HG03066 (cell line): ENCODE measurements at regions not wholly inside any gene's neighbourhood (a gene's known extent, or its start where the extent isn't known, plus 50 kb on each side); places are given as distances from the start of the nearest gene placed in this dataset.

Source experiments
- ATAC-seq: cut with Tn5 transposase; IDR thresholded peaks from one replicate; pipeline ENCODE4 v1.9.1; 2021; ENCODE audit warnings: low read depth; ENCODE audit not compliant: unreplicated experiment

- no peak for ATAC-seq
Observed at GRCh38 chr9:73841018-73841417, 656.1 kb upstream of the RORB start.

- no peak for ATAC-seq
Observed at GRCh38 chr9:73844135-73844534, 653.0 kb upstream of the RORB start.

- ATAC-seq, result no peak
Observed at GRCh38 chr9:73845539-73845938, 651.6 kb upstream of the RORB start.

GRCh38 chr9:73845954-73846690 is 651.0 kb upstream of the RORB start:
- no peak for ATAC-seq

- no peak for ATAC-seq
Observed at GRCh38 chr9:73847536-73847935, 649.6 kb upstream of the RORB start.

GRCh38 chr9:73853549-73853948 is 643.6 kb upstream of the RORB start:
- ATAC-seq, result no peak

GRCh38 chr9:73855206-73855605 is 641.9 kb upstream of the RORB start:
- no peak for ATAC-seq

GRCh38 chr9:73863924-73864323 is 633.2 kb upstream of the RORB start:
- ATAC-seq, result no peak

- no peak for ATAC-seq
Observed at GRCh38 chr9:73866451-73866850, 630.7 kb upstream of the RORB start.

GRCh38 chr9:73869264-73869663 is 627.9 kb upstream of the RORB start:
- peak; percentile 100 for ATAC-seq

- ATAC-seq, result no peak
Observed at GRCh38 chr9:73871636-73872035, 625.5 kb upstream of the RORB start.

GRCh38 chr9:73872701-73873100 is 624.4 kb upstream of the RORB start:
- no peak for ATAC-seq

- no peak for ATAC-seq
Observed at GRCh38 chr9:73880101-73880500, 617.0 kb upstream of the RORB start.

- ATAC-seq, result no peak
Observed at GRCh38 chr9:73889023-73889422, 608.1 kb upstream of the RORB start.

- no peak for ATAC-seq
Observed at GRCh38 chr9:73890685-73891277, 606.4 kb upstream of the RORB start.

- ATAC-seq, result no peak
Observed at GRCh38 chr9:73892335-73892734, 604.8 kb upstream of the RORB start.

GRCh38 chr9:73893230-73893629 is 603.9 kb upstream of the RORB start:
- no peak for ATAC-seq

GRCh38 chr9:73896061-73896460 is 601.1 kb upstream of the RORB start:
- no peak for ATAC-seq

- no peak for ATAC-seq
Observed at GRCh38 chr9:73906671-73907070, 590.5 kb upstream of the RORB start.

GRCh38 chr9:73911804-73912203 is 585.3 kb upstream of the RORB start:
- ATAC-seq, result no peak

GRCh38 chr9:73916016-73916673 is 581.0 kb upstream of the RORB start:
- ATAC-seq, result no peak

GRCh38 chr9:73919712-73920111 is 577.4 kb upstream of the RORB start:
- ATAC-seq, result no peak
